PC-9 (cell line): ENCODE measurements at regions not wholly inside any gene's neighbourhood (a gene's known extent, or its start where the extent isn't known, plus 50 kb on each side); places are given as distances from the start of the nearest gene placed in this dataset.

Experiments
- EZH2 ChIP-seq: fragments of 200-600 bp; sonication (generic); IDR thresholded peaks from 2 replicates; pipeline ENCODE4 v1.8.0; 2017; ENCODE audit warnings: antibody characterized with exemption, low read depth
- TF ChIP-seq, protein P1 (sequence below): fragments of 200-600 bp; sonication (generic); conservative IDR thresholded peaks from 2 replicates; pipeline ENCODE4 v1.6.1; 2017; ENCODE audit warnings: mixed run types, antibody characterized with exemption, mild to moderate bottlenecking, moderate library complexity

- TF ChIP-seq, protein P1, sequence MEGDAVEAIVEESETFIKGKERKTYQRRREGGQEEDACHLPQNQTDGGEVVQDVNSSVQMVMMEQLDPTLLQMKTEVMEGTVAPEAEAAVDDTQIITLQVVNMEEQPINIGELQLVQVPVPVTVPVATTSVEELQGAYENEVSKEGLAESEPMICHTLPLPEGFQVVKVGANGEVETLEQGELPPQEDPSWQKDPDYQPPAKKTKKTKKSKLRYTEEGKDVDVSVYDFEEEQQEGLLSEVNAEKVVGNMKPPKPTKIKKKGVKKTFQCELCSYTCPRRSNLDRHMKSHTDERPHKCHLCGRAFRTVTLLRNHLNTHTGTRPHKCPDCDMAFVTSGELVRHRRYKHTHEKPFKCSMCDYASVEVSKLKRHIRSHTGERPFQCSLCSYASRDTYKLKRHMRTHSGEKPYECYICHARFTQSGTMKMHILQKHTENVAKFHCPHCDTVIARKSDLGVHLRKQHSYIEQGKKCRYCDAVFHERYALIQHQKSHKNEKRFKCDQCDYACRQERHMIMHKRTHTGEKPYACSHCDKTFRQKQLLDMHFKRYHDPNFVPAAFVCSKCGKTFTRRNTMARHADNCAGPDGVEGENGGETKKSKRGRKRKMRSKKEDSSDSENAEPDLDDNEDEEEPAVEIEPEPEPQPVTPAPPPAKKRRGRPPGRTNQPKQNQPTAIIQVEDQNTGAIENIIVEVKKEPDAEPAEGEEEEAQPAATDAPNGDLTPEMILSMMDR, result no peak
- TF ChIP-seq EZH2, result no peak
Measured at GRCh38 chr1:219109424-219110018, 64.2 kb upstream of the LYPLAL1 start.
